ENCODE measurements at regions not wholly inside any gene's neighbourhood (a gene's known extent, or its start where the extent isn't known, plus 50 kb on each side); places are given as distances from the start of the nearest gene placed in this dataset.
"Not testable (repeated sequence)": the region's sequence is repeated elsewhere in the genome, so short reads cannot be mapped to it uniquely, and the experiment has no call there.

- H3K4me3 ChIP-seq (ENCODE audit: low read length) = no peak overlapping the region
- no peak for DNase-seq (ENCODE audit: low read depth, low spot score)
Observed at GRCh38 chr11:104781719-104782376, 116.4 kb downstream of the CASP12 start.

- no peak overlapping the region for H3K4me3 ChIP-seq (ENCODE audit: low read length)
- no peak for DNase-seq (ENCODE audit: low read depth, low spot score)
Observed at GRCh38 chr11:104781037-104781436, 117.2 kb downstream of the CASP12 start.

DNA sequence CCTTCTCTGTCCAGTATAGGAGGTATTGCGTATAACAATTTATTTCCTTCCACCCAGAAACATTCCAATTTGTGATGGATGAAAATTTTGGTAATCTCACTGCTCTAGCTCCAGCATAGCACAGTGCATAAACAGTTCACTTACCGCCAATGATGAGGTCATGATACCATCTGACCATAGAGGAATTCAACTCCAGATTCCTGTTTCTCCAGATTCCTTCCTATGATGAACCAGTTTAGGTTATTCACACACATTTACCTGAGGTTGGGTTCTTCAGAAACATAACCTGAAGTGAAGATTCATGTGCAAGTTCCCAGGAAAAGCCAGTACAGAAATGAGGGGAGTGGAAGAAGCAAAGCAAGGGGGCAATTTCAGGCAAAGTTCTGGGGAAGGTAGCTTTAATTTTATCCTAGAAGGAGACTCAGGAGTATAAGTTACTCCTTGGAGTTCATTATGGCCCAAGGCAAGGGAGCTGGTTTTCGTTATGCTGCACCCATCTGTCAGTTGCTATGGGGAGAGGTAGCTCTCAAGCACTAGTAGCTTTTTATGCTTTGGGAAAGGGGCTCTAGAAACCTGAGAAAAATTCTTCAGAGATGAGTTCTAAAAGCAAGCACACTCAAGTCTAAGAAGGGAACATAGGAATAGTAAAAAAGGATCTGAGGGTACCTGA lies 121.6 kb downstream of the CASP12 start:
- no peak for DNase-seq (ENCODE audit: low read depth, low spot score)
- no peak overlapping the region for H3K4me3 ChIP-seq (ENCODE audit: low read length)

DNA sequence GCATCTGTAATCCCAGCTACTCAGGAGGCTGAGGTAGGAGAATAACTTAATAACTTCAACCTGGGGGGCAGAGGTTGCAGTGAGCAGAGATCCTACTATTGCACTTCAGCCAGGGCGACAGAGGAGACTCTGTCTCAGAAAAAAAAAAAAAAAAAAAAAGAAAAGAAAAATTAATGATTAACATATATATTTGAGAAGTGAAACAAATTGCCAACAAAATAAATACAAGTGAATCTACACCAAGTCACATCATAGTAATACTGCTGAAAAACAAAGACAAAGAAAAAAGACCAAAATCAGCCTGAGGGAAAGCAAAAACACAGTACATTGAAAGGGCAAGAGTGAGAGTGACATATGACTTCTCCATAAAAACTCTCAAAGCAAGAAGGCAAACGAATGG lies 123.7 kb downstream of the CASP12 start:
- no peak for DNase-seq (ENCODE audit: low read depth, low spot score)
- H3K4me3 ChIP-seq (ENCODE audit: low read length) = no peak overlapping the region

- H3K4me3 ChIP-seq (ENCODE audit: low read length) = no peak overlapping the region
- DNase-seq (ENCODE audit: low read depth, low spot score) = no peak
Observed at GRCh38 chr11:104772806-104773241, 125.4 kb downstream of the CASP12 start.

GRCh38 chr11:104771763-104772162 lies 126.5 kb downstream of the CASP12 start:
- no peak for DNase-seq (ENCODE audit: low read depth, low spot score)

DNA sequence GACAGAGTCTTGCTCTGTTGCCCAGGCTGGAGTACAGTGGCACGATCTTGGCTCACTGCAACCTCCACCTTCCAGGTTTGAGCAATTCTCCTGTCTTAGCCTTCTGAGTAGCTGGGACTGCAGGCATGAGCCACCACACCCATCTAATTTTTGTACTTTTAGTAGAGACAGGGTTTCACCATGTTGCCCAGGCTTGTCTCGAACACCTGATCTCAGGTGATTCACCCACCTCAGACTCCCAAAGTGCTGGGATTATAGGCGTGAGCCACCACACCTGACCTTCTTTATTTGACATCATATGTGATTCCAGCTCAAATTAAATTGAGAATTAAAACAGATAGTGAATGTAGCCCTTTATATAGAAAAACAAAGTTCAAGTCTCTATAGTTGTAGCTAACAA lies 127.2 kb downstream of the CASP12 start:
- not testable (repeated sequence) for H3K4me3 ChIP-seq (ENCODE audit: low read length); DNase-seq (ENCODE audit: low read depth, low spot score)

More at GRCh38 chr11:104771763-104772162, 126.5 kb downstream of the CASP12 start:
- no peak overlapping the region for H3K4me3 ChIP-seq (ENCODE audit: low read length)

DNA sequence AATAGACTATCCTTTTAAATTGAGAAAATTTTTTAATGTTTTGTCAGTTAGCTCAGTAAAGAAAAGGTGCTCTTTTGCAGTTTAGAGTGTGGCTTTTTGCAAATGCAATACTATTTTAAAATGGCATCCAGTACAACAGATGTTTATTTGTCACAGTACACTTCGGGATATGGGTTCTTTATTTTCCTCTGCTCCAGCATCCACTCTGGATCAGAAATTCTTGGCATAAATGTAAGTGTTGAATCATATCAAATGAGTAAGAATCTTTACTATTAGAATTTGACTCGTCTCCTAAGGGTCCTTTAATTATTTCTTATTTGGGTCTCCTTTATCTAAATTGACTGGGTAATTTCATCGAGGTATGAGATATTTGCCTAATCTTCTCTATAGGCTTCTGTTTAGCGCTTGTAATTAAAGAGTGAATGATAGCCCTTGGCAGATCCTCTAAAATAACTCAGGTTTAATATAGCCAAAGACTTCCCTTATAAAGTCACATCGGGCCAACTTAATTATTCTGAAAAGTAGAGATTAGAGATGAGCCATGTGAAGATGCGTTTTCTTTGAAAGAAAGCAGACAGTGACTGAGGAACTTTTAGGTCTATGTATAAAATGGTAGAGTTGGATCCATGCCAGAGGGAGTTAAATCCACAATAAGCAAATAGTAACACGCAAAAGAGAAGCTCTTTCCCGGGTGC lies 132.7 kb downstream of the CASP12 start:
- DNase-seq (ENCODE audit: low read depth, low spot score) = no peak
- H3K4me3 ChIP-seq (ENCODE audit: low read length) = no peak overlapping the region

DNA sequence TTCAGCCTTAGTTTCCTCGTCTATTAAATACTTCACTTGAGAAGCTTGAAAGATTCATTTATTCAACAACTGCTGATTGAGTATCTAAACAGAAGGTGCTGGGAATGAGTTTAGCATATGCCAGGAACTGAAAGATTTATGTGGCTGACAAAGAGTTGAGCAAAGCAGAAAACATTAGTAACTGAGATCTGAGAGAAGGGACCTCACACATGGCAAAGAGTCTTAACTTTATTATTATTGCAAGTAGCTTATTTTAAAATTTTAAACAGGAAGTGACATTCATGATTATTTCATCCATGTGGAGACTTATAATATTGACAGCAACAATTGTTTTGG lies 133.6 kb downstream of the CASP12 start:
- H3K4me3 ChIP-seq (ENCODE audit: low read length) = no peak overlapping the region
- DNase-seq (ENCODE audit: low read depth, low spot score) = no peak

GRCh38 chr11:104763930-104764709 lies 134.1 kb downstream of the CASP12 start:
- DNase-seq (ENCODE audit: low read depth, low spot score) = no peak
- H3K4me3 ChIP-seq (ENCODE audit: low read length) = no peak overlapping the region

DNA sequence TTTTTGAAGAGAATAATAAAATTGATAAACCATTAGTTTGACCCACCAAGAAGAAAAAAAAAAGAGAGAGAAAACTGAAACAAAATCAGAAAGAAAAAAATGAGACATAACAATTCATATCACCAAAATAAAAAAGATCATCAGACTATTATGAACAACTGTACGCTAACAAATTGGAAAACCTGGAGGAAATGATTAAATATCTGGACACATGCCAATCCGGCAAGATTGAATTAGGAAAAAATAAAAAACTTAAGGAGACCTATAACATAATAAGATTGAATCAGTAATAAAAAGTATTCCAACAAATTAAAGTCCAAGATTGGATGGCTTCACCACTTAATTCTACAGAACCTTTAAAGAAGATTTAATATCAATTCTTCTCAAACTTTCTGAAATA lies 136.7 kb downstream of the CASP12 start:
- DNase-seq (ENCODE audit: low read depth, low spot score) = no peak
- no peak overlapping the region for H3K4me3 ChIP-seq (ENCODE audit: low read length)

DNA sequence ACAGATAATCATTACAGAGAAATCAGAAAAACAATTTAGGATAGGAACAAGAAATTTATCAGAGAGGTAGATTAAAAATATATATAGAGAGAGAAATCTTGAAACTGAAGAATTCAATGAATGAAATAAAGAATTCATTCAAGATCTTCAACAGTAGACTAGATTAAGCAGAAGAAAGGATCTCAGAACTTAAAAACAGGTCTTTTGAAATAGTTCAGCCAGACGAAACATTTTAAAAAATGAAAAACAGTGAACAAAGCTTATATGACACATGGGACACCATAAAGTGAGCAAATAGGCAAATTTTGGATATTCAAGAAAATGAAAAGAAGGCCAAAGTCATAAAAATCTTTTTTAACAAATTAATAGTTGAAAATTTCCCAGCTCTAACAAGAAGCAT lies 138.8 kb downstream of the CASP12 start:
- DNase-seq (ENCODE audit: low read depth, low spot score) = no peak
- H3K4me3 ChIP-seq (ENCODE audit: low read length) = no peak overlapping the region

DNA sequence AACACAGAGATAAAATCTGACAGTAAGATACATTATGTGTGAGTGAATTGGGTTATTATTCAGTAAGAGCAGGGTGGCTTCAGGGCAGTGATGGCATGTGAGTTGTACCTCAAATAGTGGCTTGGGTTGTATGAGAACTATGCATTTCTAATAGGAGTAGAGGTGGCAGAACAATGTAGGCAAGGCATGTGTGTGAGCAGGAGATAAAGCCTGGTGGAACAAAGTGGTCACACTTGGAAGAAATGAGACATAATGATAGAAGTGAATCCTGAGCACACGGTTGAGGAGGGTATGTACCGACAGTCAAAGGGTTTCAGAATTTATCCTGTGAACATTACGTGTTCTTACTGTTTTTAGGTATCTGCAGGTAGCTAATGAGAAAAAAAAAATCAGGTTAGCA lies 159.3 kb downstream of the CASP12 start:
- no peak for DNase-seq (ENCODE audit: low read depth, low spot score)
- H3K4me3 ChIP-seq (ENCODE audit: low read length) = no peak overlapping the region

DNA sequence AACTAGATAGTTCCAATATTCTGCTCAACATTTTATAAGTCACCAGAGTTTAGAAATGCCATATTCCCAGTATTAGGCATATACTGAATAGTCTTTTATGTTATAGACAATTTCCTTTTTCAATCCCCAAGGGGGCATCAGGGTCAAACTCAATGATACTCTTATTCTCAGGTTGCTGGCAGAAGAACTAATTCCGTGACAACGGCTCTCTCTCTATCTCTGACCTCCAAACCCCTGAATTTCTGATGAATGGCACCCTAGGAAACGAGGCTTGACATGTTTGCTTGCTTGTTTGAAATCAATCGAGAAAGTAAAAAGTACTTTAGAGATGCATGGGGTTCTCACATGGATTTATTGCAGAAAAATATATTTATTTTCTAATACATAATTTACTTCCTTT lies 160.1 kb downstream of the CASP12 start:
- DNase-seq (ENCODE audit: low read depth, low spot score) = no peak
- H3K4me3 ChIP-seq (ENCODE audit: low read length) = no peak overlapping the region

DNA sequence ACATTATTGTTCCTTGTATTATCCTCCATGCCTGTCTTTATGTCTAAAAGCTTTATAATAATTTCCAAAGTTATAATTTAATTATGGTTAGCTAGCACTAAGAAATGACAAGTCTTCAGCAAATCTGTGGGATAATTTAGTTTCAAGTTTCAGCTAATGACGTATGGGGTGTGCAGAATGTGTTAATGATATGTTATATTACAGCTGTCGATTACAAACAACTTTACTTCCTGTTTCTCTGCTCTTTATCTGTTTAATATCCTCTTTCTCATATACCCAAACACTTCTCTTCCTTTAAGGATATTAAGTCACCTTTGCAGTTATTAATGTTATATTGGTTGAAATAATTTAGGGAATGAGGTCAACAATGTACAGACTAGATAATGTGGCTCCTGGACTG lies 161.8 kb downstream of the CASP12 start:
- H3K4me3 ChIP-seq (ENCODE audit: low read length) = no peak overlapping the region
- DNase-seq (ENCODE audit: low read depth, low spot score) = no peak

- DNase-seq (ENCODE audit: low read depth, low spot score) = no peak
- no peak overlapping the region for H3K4me3 ChIP-seq (ENCODE audit: low read length)
Observed at GRCh38 chr11:104734998-104735397, 163.3 kb downstream of the CASP12 start.

- no peak for DNase-seq (ENCODE audit: low read depth, low spot score)
- H3K4me3 ChIP-seq (ENCODE audit: low read length) = no peak overlapping the region
Observed at GRCh38 chr11:104731890-104732289, 166.4 kb downstream of the CASP12 start.

GRCh38 chr11:104728927-104729326 lies 169.3 kb downstream of the CASP12 start:
- DNase-seq (ENCODE audit: low read depth, low spot score) = no peak
- no peak overlapping the region for H3K4me3 ChIP-seq (ENCODE audit: low read length)

GRCh38 chr11:104727768-104728167 lies 170.5 kb downstream of the CASP12 start:
- no peak overlapping the region for H3K4me3 ChIP-seq (ENCODE audit: low read length)
- no peak for DNase-seq (ENCODE audit: low read depth, low spot score)

DNA sequence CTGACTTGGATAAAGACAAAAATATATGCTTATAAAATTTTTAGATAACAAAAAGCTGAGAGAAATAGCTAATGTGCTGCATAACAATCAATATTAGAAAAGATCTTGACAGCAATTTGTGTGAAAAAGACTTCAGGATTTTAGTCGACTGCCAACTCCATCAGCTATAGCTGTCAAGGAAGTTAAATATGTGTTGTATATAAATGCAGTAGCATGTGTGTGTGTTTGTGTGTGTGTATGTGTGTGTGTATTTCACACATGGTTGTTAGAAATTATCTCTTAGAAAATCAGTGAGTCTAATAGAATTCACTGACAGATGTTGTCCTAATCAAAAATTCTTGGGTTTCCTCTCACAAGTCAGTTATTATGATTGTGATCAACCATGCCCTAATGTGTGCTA lies 171.2 kb downstream of the CASP12 start:
- no peak for DNase-seq (ENCODE audit: low read depth, low spot score)
- H3K4me3 ChIP-seq (ENCODE audit: low read length) = no peak overlapping the region

All from Jurkat, Clone E6-1 (cell line).